IMR-90 (cell line): ENCODE measurements at regions not wholly inside any gene's neighbourhood (a gene's known extent, or its start where the extent isn't known, plus 50 kb on each side); places are given as distances from the start of the nearest gene placed in this dataset.

Experiments used
- ATAC-seq: fragments of 200-7000 bp; cut with Tn5 transposase; 2 replicates; pipeline ENCODE4 v1.9.1; 2020; ENCODE audit warnings: low read depth, mild to moderate bottlenecking, moderate library complexity
- BruUV-seq: library from RNA; stranded (reverse); fragments of 400-500 nt; replicated peaks from 2 replicates; lab custom pipeline; 2021; lab: Mats Ljungman, UMichigan
- CTCF ChIA-PET: fragments of 300-600 bp; formaldehyde crosslinking; extraction: SDS; loops from one replicate; lab custom pipeline; 2021; ENCODE audit warnings: antibody characterized with exemption; lab: Yijun Ruan, JAX
- POLR2A ChIA-PET: fragments of 300-600 bp; sonication (Branson Sonifier 250); formaldehyde crosslinking; loops from one replicate; lab custom pipeline; 2022; ENCODE audit warnings: antibody characterized with exemption; ENCODE audit not compliant: unreplicated experiment; lab: Charles Lee
- DNase-seq: peaks from one replicate; pipeline ENCODE4 v3.0.0; 2013
- H2AFZ ChIP-seq: replicated peaks from 2 replicates; pipeline ENCODE3; 2013; ENCODE audit warnings: low read length, mild to moderate bottlenecking; ENCODE audit not compliant: poor library complexity
- H2AK5ac ChIP-seq: 2 replicates; pipeline ENCODE4 v1.6.1; 2013; ENCODE audit warnings: low read depth, low read length, inconsistent platforms
- H2AK9ac ChIP-seq: replicated peaks from 2 replicates; pipeline ENCODE3; 2013; ENCODE audit warnings: mild to moderate bottlenecking, low read depth, low read length, moderate library complexity; ENCODE audit not compliant: poor library complexity
- H2BK120ac ChIP-seq: 2 replicates; pipeline ENCODE4 v1.6.1; 2013; ENCODE audit warnings: low read depth, low read length, inconsistent platforms
- H2BK15ac ChIP-seq: 3 replicates; pipeline ENCODE4 v1.6.1; 2013; ENCODE audit warnings: low read depth, low read length, inconsistent platforms
- H2BK20ac ChIP-seq: 2 replicates; pipeline ENCODE4 v1.6.1; 2013; ENCODE audit warnings: low read depth, mild to moderate bottlenecking, inconsistent platforms, low read length, moderate library complexity
- H2BK5ac ChIP-seq: 2 replicates; pipeline ENCODE4 v1.6.1; 2013; ENCODE audit warnings: mild to moderate bottlenecking, low read depth, low read length, inconsistent platforms; ENCODE audit not compliant: poor library complexity, severe bottlenecking
- H3K14ac ChIP-seq: replicated peaks from 2 replicates; pipeline ENCODE4 v1.6.1; 2013; ENCODE audit warnings: low read depth, low read length, inconsistent platforms
- H3K18ac ChIP-seq: 2 replicates; pipeline ENCODE4 v1.6.1; 2013; ENCODE audit warnings: low read depth, low read length, control low read depth
- H3K23ac ChIP-seq: 2 replicates; pipeline ENCODE4 v1.6.1; 2013; ENCODE audit warnings: low read depth, low read length, inconsistent platforms
- H3K27ac ChIP-seq: 2 replicates; pipeline ENCODE4 v1.5.1; 2013; ENCODE audit warnings: mild to moderate bottlenecking, control low read depth, low read length; ENCODE audit not compliant: insufficient read depth
- H3K27me3 ChIP-seq: 2 replicates; pipeline ENCODE4 v1.6.1; 2013; ENCODE audit warnings: low read length; ENCODE audit not compliant: control insufficient read depth, insufficient read depth
- H3K36me3 ChIP-seq: 2 replicates; pipeline ENCODE4 v1.6.1; 2013; ENCODE audit warnings: low read length, mixed read lengths; ENCODE audit not compliant: control insufficient read depth, insufficient read depth
- H3K4ac ChIP-seq: 2 replicates; pipeline ENCODE4 v1.6.1; 2013; ENCODE audit warnings: low read depth, low read length, inconsistent platforms
- H3K4me1 ChIP-seq: 2 replicates; pipeline ENCODE4 v1.6.1; 2013; ENCODE audit warnings: low read length, mixed read lengths; ENCODE audit not compliant: control insufficient read depth, insufficient read depth
- H3K4me2 ChIP-seq: 2 replicates; pipeline ENCODE4 v1.6.1; 2013; ENCODE audit warnings: low read depth, mild to moderate bottlenecking, control low read depth, low read length, moderate library complexity
- H3K4me3 ChIP-seq: 2 replicates; pipeline ENCODE4 v1.5.1; 2013; ENCODE audit warnings: low read depth, mild to moderate bottlenecking, control low read depth, low read length, moderate library complexity; ENCODE audit not compliant: insufficient read depth
- H3K56ac ChIP-seq: 2 replicates; pipeline ENCODE4 v1.6.1; 2013; ENCODE audit warnings: low read length, inconsistent platforms; ENCODE audit not compliant: insufficient read depth; ENCODE audit errors: extremely low read depth
- H3K79me1 ChIP-seq, 2 experiments: 2 replicates each; pipeline ENCODE4 v1.6.1; 2013; ENCODE audit warnings: low read length in 2 of 2, inconsistent platforms in 1 of 2, low read depth in 1 of 2
- H3K9ac ChIP-seq: 2 replicates; pipeline ENCODE4 v1.6.1; 2013; ENCODE audit warnings: low read depth, low read length, control low read depth
- H3K9me1 ChIP-seq: 2 replicates; pipeline ENCODE4 v1.6.1; 2013; ENCODE audit warnings: low read length, inconsistent platforms; ENCODE audit not compliant: insufficient read depth
- H3K9me3 ChIP-seq: 2 replicates; pipeline ENCODE4 v1.6.1; 2013; ENCODE audit warnings: low read length; ENCODE audit not compliant: control insufficient read depth, insufficient read depth
- H4K20me1 ChIP-seq: 2 replicates; pipeline ENCODE4 v1.6.1; 2013; ENCODE audit warnings: low read length, inconsistent platforms; ENCODE audit not compliant: insufficient read depth
- H4K5ac ChIP-seq: 2 replicates; pipeline ENCODE4 v1.6.1; 2013; ENCODE audit warnings: mild to moderate bottlenecking, low read depth, low read length, control low read depth
- H4K8ac ChIP-seq, 2 experiments: 2 replicates each; pipeline ENCODE4 v1.6.1; 2013; ENCODE audit warnings: low read depth in 2 of 2, low read length in 2 of 2, control low read depth in 1 of 2, inconsistent platforms in 1 of 2
- H4K91ac ChIP-seq: 2 replicates; pipeline ENCODE4 v1.6.1; 2013; ENCODE audit warnings: low read depth, low read length, inconsistent platforms; ENCODE audit not compliant: insufficient read depth
- CTCF ChIP-seq: conservative IDR thresholded peaks from 2 replicates; pipeline ENCODE4 v1.5.1; 2012; ENCODE audit warnings: mild to moderate bottlenecking, low read depth, low read length, improper control_type of control experiment
- MAZ ChIP-seq: IDR thresholded peaks from 2 replicates; pipeline ENCODE4 v1.6.1; 2012; ENCODE audit warnings: low read depth, mild to moderate bottlenecking, low read length, improper control_type of control experiment, moderate library complexity, borderline replicate concordance
- WGBS, 2 experiments: methylation state at CpG; one replicate each; pipeline versions ENCODE4 v1.1.5 to v1.1.7; 2013; ENCODE audit warnings: missing lambda C conversion rate in 2 of 2; ENCODE audit not compliant: insufficient read length in 1 of 2; ENCODE audit errors: extremely low coverage in 2 of 2; 5-methylcytosine and 5-hydroxymethylcytosine counted together
- dilution Hi-C: fragments of 300-500 bp; cut with HindIII; formaldehyde crosslinking; loops from one replicate; pipeline ENCODE4 v1.14.3; 2018; ENCODE audit warnings: low sequenced_read_pairs; ENCODE audit not compliant: unreplicated experiment
- in situ Hi-C: fragments of 300-500 bp; cut with MboI; formaldehyde crosslinking; loops from 3 replicates; pipeline ENCODE4 v1.14.3; 2019; ENCODE audit warnings: low sequenced_read_pairs, inconsistent platforms, mixed read lengths
- intact Hi-C: fragments of 100-400 bp; cut with micrococcal nuclease; formaldehyde crosslinking; loops from 2 replicates; pipeline ENCODE4 v1.10.0; 2022

GRCh38 chr13:56459286-56459685 is 681.4 kb upstream of the PRR20A start:
- Histone ChIP-seq H4K8ac (no peak overlapping the region), H4K20me1 (no peaks in the 10 kb centered on the region), H3K27ac (no peak overlapping the region), H3K36me3 (no peaks in the 10 kb centered on the region), H4K5ac (no peak overlapping the region), H3K9ac (no peak overlapping the region), H3K4me3 (no peak overlapping the region), H3K9me1 (no peaks in the 10 kb centered on the region), H3K23ac (no peak overlapping the region), H3K4ac (no peak overlapping the region), H2BK120ac (no peak overlapping the region), H3K56ac (no peak overlapping the region), H2BK20ac (no peak overlapping the region), H3K14ac (no peak overlapping the region), H2AK9ac (no peak overlapping the region), H3K4me1 (no peaks in the 10 kb centered on the region), H2AFZ (no peak overlapping the region), H2BK5ac (no peak overlapping the region), H3K4me2 (no peak overlapping the region), H2AK5ac (no peak overlapping the region), H3K18ac (no peak overlapping the region), H3K9me3 (0 out of 2 replicates have a peak, but pooled peaks cover 2% of the 10 kb centered on the region), H2BK15ac (no peak overlapping the region), H3K79me1 (no peaks in the 10 kb centered on the region), H3K27me3 (no peaks in the 10 kb centered on the region), H4K91ac (no peak overlapping the region)
- BruUV-seq: no TSS peak
- ChIA-PET CTCF (no interaction called here), POLR2A (no interaction called here)
- TF ChIP-seq MAZ (no peak), CTCF (no peak)
- no CpG with 5 or more reads among the region's 1 CpG for WGBS, 2 experiments
- dilution Hi-C loops: no loop called here
- no peak for ATAC-seq
- in situ Hi-C loops: no loop called here
- intact Hi-C loops: no loop called here
- DNase-seq: no peak
